ENCODE measurements at regions not wholly inside any gene's neighbourhood (a gene's known extent, or its start where the extent isn't known, plus 50 kb on each side); places are given as distances from the start of the nearest gene placed in this dataset.

GRCh38 chr15:58287891-58288290 lies 143.9 kb upstream of the LIPC start:
- no peak for DNase-seq (ENCODE audit: low spot score)
- no peak for ATAC-seq (ENCODE audit: low FRiP score)
- no peak for TF ChIP-seq CTCF (IDR thresholded peaks at IDR 0.05)

- ATAC-seq (ENCODE audit: low FRiP score): no peak
- TF ChIP-seq CTCF (IDR thresholded peaks at IDR 0.05): no peak
- no peak for DNase-seq (ENCODE audit: low spot score)
Observed at GRCh38 chr15:58288592-58288991, 143.2 kb upstream of the LIPC start.

DNA sequence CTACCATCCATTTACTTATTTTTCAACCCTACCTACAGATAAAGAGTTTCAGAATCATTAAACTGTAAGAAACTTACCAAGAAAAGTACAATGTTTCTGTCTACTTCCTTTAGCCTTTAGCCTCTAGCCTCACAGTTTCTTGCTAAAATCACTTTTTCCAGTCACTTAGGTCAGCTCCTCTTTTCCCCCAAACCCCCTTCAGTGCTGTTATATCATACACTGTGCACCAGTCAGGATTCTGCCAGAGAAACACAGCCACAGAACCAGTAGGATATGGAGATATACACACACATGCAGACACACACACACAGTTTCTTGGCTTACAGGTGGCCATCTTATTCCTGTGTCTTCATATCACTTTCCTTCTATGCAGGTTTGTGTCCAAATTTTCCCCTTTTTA lies 139.9 kb upstream of the LIPC start:
- DNase-seq (ENCODE audit: low spot score) (no peak), ATAC-seq (ENCODE audit: low FRiP score) (no peak)
- no peak for TF ChIP-seq CTCF (IDR thresholded peaks at IDR 0.05)

DNA sequence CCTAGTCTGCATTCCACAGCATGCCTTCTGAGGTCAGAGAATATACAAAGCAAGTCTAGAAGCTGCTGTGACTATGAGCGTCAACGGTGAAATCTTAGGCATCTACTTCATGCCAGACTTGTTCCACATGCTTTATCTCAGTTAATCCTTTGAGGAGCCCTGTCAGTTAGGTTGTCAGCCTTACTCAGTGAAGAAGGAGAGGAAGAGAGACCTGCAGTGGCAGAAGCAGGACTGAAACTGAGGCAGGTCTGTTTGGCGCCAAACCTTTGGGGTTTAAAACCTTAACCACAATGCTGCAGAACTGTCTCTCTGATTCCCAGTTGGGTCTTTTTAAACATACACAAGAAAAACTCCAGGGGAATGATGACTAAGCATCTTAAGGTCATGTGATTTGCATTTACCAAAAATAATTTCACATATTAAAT lies 139.0 kb upstream of the LIPC start:
- no peak for DNase-seq (ENCODE audit: low spot score)
- ATAC-seq (ENCODE audit: low FRiP score): no peak
- no peak for TF ChIP-seq CTCF (IDR thresholded peaks at IDR 0.05)

DNA sequence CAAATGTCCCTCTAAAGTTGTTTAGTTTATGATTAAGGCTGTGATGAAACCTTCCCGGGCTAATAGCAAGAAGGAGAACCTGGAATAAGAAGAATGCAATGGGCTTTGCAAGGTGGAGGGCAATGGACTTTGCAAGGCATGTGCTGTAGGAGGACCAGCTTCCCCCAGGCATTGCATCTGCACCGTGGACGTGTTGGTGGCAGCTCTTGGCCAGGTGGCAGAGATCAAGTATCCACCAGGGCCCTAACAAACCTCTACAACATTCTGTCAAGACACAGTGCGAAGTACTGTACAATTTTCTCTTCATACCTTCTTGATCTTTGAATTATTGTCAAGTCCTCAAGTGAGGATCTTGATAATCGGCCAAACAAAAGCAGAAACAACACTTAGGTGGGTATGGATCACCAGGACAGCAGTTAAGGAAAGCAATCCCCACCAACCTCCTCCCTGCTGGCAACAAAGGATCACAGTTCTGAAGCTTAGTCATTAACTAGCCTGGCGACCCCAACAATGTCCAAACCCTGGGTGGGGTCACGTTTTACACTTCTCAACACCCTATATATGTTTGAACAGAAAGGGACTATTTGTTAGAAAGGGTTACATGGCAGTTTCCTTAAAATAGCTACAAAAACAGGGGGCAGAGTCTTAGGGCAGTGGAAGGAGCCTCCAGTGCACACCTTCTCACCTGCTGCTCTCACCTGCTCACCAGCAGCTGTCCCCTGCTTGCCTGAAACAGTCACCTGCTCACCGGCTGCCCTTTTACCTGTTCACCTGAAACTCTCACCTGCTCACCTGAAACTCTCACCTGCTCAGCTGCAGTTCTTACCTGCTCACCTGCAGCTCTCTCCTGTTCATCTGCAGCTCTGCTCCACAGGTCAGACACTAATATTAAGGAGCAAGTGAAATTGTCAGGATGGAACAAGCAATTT lies 137.9 kb upstream of the LIPC start:
- no peak for DNase-seq (ENCODE audit: low spot score)
- no peak for TF ChIP-seq CTCF (IDR thresholded peaks at IDR 0.05)
- ATAC-seq (ENCODE audit: low FRiP score): no peak

GRCh38 chr15:58294681-58295254 lies 137.0 kb upstream of the LIPC start:
- ATAC-seq (ENCODE audit: low FRiP score) (no peak), DNase-seq (ENCODE audit: low spot score) (no peak)
- TF ChIP-seq CTCF (IDR thresholded peaks at IDR 0.05): no peak
